ENCODE measurements at regions not wholly inside any gene's neighbourhood (a gene's known extent, or its start where the extent isn't known, plus 50 kb on each side); places are given as distances from the start of the nearest gene placed in this dataset.

DNA sequence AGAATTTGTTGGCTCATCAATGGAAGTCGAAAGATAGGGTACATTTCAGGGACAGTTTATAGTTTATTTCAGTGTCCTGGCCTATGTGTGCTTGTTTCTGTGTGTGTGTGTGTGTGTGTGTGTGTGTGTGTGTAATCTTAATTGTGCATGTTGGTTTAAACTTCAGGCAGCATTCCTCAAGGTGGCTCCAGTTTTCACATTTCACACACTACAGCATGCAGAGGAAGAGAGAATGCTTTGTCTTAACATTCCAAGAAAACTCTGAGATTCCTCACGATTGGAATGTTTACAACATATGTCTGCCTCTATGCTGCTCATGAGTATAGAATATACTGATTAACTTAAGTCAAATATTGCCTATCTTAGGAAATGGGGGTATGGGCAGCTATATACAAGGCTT, 332.6 kb upstream of the EPHA7 start:
- TF ChIP-seq CTCF (IDR thresholded peaks at IDR 0.05; ENCODE audit: extremely low read depth in 1 of 2, insufficient read depth in 1 of 2, low read depth in 1 of 2, low read length in 2 of 2) (no peak), POLR2AphosphoS5 (IDR thresholded peaks at IDR 0.05; ENCODE audit: insufficient read depth, low read depth, low read length) (no peak), POLR2A (IDR thresholded peaks at IDR 0.05; ENCODE audit: low read depth, low read length) (no peak), JUN (IDR thresholded peaks at IDR 0.05; ENCODE audit: borderline replicate concordance, insufficient read depth, insufficient read length, low read depth) (no peak), EZH2 (IDR thresholded peaks at IDR 0.05; ENCODE audit: borderline replicate concordance, low read depth, low read length, severe bottlenecking) (no peak), GATA2 (IDR thresholded peaks at IDR 0.05; ENCODE audit: insufficient read depth, insufficient read length, low read depth, low read length) (no peak)
- TF ChIP-seq, protein P1, sequence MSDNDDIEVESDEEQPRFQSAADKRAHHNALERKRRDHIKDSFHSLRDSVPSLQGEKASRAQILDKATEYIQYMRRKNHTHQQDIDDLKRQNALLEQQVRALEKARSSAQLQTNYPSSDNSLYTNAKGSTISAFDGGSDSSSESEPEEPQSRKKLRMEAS (IDR thresholded peaks at IDR 0.05; ENCODE audit: insufficient read depth, insufficient read length): no peak
